ENCODE measurements at regions not wholly inside any gene's neighbourhood (a gene's known extent, or its start where the extent isn't known, plus 50 kb on each side); places are given as distances from the start of the nearest gene placed in this dataset.
"Not testable (repeated sequence)": the region's sequence is repeated elsewhere in the genome, so short reads cannot be mapped to it uniquely, and the experiment has no call there.

DNA sequence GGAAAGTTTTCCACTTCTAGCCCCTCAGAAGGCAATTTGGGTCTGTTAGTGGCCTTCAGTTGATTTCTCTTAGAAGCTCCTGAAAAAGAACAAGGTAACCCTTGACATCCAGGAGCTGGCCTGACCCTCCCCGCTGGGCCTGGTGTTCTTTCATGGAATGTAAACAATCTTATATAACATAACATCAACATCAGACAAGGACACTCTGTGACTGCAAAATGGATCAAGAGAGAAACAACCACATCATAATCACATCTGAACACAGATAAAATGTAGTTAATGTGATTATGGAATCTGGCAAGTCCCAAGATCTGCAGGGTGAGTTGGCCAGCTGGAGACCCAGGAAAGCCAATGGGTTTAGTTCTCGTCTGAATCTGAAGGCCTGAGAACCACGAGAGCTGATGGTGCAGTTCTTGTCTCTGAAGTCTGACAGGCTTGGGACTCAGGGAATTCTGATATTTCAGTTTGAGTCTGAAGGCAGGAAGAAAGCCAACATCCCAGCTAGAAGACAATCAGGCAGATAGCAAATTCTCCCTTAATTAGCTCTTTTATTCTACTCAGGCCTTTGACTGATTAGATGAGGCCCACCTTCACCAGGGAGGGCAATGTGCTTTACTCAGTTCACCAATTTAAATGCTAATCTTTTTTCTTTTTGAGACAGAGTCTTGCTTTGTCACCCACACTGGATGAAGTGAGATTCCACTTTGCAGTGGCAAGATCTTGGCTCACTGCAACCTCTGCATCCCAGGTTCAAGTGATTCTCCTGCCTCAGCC, 91.4 kb upstream of the NAMPT start:
- ATAC-seq (no peak), DNase-seq (no peak)

DNA sequence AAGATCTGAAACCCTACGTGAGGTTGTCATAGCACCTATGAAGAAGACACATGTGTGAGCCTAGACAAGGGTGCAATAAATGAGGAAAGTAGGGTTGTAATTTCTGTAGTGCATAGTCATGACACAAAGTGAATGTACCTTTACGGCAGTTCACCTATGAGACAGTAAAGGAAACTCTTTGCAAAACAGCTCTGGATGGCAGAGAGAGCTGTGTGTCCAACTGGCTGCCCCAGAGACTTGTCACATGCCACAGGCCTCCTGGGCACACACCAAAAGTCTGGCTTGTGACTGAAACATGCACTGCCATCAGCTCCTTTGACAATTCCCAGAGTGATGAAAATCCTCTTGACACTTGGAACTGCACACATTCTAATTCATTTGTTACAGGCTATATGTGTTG, 90.7 kb upstream of the NAMPT start:
- ATAC-seq (no peak), DNase-seq (no peak)

GRCh38 chr7:106374437-106374836, 89.7 kb upstream of the NAMPT start:
- DNase-seq (no peak), ATAC-seq (no peak)

DNA sequence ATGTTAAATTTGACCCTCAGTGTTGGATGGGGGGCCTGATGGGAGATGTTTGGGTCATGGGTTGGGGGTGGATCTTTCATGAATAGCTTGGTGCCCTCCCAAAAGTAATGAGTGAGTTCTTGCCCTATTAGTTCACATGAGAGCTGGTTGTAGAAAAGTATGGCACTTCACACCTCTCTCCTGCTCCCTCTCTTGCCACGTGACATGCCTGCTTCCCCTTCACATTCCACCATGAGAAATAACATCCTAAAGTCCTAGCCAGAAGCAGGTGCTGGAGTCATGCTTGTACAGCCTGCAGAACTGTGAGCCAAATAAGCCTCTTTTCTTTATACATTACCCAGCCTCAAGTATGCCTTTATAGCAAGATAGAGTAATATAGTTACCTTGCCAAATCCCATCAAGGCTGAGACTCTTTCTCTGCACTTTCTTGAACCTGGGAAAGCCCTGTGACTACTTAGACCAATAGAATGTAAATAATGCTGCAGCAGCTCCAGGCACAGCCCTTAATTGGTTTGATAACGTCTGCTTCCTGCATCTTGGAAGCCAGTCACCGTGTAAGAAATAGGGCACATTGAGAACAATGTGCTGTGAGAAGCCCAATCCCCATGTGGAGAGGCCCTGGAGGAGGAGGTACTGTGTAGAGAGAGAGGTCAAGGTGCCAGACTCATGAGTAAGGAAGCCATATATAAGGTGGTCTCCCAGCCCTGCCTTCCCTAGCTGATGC, 88.0 kb upstream of the NAMPT start:
- DNase-seq (no peak), ATAC-seq (no peak)

GRCh38 chr7:106372126-106372525, 87.3 kb upstream of the NAMPT start:
- ATAC-seq: no peak

GRCh38 chr7:106371629-106372028, 86.8 kb upstream of the NAMPT start:
- no peak for ATAC-seq
- no peak for DNase-seq

More at GRCh38 chr7:106372126-106372525, 87.3 kb upstream of the NAMPT start:
- DNase-seq: no peak

DNA sequence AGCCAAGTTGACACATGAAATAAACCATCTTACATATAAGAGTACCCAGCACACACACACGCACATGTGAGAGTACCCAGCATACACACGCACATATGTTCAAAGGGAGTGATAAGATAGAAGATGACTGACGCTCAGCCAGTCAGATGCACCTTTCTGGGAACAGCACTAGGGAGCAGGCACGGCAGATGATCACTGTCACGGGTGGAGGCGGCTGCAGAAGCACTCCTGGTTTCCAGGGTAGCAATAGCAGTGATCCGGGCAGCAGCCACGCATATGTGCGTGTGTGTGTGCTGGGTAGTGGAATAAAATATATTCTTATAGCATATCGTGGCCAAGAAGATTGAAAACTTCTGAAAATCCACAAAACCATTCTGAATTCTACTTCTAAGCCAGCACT, 85.8 kb upstream of the NAMPT start:
- ATAC-seq (no peak), DNase-seq (no peak)

GRCh38 chr7:106369816-106370215, 85.0 kb upstream of the NAMPT start:
- DNase-seq (no peak), ATAC-seq (no peak)

DNA sequence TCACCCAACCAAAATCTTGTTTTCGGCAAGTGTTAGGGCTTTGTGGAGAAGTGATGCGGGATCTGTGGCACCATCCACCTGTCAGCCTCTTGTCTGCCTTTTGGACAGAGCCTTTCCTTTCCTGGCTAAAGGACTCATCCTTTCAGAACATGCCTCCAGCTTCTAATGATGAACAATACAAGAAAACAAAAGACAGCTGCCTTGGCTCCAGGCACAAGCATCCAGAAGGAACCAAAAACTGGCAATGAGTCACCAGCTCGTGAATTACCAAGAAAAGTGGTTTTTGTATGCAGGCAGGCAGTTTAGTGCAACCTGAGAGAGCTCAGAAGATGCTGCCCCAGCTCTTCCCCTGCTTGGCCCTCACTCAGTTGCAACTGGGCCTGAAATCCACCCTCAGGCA, 84.6 kb upstream of the NAMPT start:
- no peak for DNase-seq
- ATAC-seq: no peak

DNA sequence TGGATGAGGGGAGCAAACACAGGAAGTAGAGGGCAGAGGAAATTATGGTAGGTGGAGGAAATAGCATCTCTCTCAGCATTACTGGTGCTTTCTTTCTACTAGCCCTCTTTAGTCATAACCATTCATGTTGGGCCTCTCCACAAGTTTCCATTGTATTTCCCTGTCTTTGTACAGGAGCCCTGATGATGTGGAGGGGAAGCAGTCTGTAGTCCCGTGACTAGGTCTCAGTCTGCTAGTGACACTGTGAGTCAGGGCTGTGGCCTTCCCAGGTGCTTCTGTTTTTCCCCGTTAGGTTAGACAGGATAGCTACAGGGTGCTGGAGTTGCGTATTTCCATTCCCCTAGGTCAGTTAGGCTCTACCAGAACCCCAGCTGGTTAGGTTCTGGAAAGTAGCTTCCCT, 82.9 kb upstream of the NAMPT start:
- peak; percentile 82 for ATAC-seq

GRCh38 chr7:106367018-106367420, 82.2 kb upstream of the NAMPT start:
- ATAC-seq (peak; percentile 50), DNase-seq (no peak)

More for the DNA sequence above, 82.9 kb upstream of the NAMPT start:
- DNase-seq: peak; percentile 34

GRCh38 chr7:106365252-106366005, 80.6 kb upstream of the NAMPT start:
- no peak for DNase-seq

GRCh38 chr7:106362507-106362906, 77.7 kb upstream of the NAMPT start:
- DNase-seq, ATAC-seq: not testable (repeated sequence)

More at GRCh38 chr7:106365252-106366005, 80.6 kb upstream of the NAMPT start:
- no peak for ATAC-seq

GRCh38 chr7:106358103-106358663, 73.4 kb upstream of the NAMPT start:
- ATAC-seq: peak; percentile 83

DNA sequence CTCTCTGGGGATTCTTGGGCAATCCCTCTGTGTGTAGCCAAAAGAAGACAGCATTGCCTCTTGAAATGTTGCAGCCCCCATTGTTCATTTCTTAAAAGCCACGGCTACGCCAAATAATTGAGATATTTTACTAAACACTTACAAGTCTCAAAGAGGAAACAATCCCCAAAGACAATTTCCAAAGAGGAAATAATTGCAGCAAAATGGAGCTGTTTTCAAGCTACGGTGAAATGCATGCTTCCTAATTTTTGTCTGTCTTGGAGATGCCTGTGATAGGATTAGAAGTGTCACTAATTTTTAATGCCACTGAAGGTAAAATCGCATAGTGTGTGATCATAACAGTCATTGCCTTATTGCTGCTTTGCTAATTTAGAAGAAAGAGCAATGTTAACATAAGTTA, 72.9 kb upstream of the NAMPT start:
- no peak for ATAC-seq
- no peak for DNase-seq

More at GRCh38 chr7:106358103-106358663, 73.4 kb upstream of the NAMPT start:
- no peak for DNase-seq

DNA sequence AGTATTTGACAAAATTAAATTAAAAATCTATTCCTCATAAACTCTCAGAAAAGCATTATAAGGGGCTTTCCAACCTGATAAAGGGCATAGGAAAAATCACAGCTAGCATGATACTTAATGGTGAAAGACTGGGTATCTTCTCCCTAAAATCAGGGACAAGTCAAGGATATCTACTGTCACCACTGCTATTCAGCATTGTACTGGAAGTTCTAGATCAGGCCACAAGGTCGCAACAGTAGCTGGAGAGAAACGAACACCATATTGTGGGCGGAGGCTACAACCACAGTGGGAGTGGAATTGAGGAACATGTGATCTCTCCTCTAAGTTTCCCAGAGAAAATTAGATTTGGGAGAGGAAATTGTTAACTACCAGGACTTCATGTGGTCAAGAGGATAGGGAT, 70.0 kb upstream of the NAMPT start:
- no peak for ATAC-seq
- DNase-seq: no peak

DNA sequence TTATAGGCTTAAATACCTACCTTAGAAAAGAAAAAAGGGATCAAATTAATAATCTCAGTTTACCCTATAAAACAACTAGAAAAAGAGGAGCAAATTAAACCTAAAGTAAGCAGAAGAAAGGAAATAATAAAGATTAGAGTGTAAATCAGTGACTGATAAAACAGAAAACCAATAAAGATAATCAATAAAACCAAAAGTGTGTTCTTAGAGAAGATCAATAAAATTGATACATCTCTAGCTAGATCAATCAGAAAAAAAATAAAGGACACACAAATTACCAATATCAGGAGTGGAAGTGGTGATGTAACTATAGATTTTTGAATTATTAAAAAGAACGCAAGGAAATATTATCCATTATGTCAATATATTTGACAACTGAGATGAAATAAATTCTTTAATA, 69.2 kb upstream of the NAMPT start:
- ATAC-seq (no peak), DNase-seq (no peak)

- ATAC-seq: no peak
- DNase-seq: no peak
Measured at GRCh38 chr7:106348231-106348630, 63.4 kb upstream of the NAMPT start.

- no peak for ATAC-seq
- no peak for DNase-seq
Measured at GRCh38 chr7:106347229-106347833, 62.5 kb upstream of the NAMPT start.

GRCh38 chr7:106346678-106347217, 62.0 kb upstream of the NAMPT start:
- ATAC-seq (peak; percentile 70), DNase-seq (no peak)

- no peak for DNase-seq
- no peak for ATAC-seq
Measured at GRCh38 chr7:106346167-106346677, 61.4 kb upstream of the NAMPT start.

Measured in stimulated activated naive CD8-positive, alpha-beta T cell treated with anti-CD3 and anti-CD28 coated beads, Interleukin-15, Interleukin-2, amounts not matched to agents 100 U/mL and 50 U/mL, for 24 hours (primary cell).